Neural cell (in vitro differentiated cells): ENCODE measurements at regions not wholly inside any gene's neighbourhood (a gene's known extent, or its start where the extent isn't known, plus 50 kb on each side); places are given as distances from the start of the nearest gene placed in this dataset.

ENCODE experiments used
- CTCF ChIP-seq: fragments of 450-650 bp; IDR thresholded peaks from 2 replicates; pipeline ENCODE4 v1.5.1; 2014; ENCODE audit warnings: antibody characterized with exemption, mild to moderate bottlenecking, moderate library complexity; ENCODE audit not compliant: poor library complexity, severe bottlenecking
- EP300 ChIP-seq: fragments of 450-650 bp; conservative IDR thresholded peaks from 2 replicates; pipeline ENCODE4 v1.6.1; 2014; ENCODE audit warnings: antibody characterized with exemption, mild to moderate bottlenecking, moderate library complexity; ENCODE audit not compliant: poor library complexity, severe bottlenecking
- MXI1 ChIP-seq: fragments of 450-650 bp; conservative IDR thresholded peaks from 2 replicates; pipeline ENCODE4 v1.6.1; 2014; ENCODE audit warnings: antibody characterized with exemption, mild to moderate bottlenecking; ENCODE audit not compliant: poor library complexity, severe bottlenecking
- POLR2AphosphoS5 ChIP-seq: IDR thresholded peaks from 2 replicates; pipeline ENCODE4 v1.6.1; 2012
- REST ChIP-seq: IDR thresholded peaks from 2 replicates; pipeline ENCODE4 v1.6.1; 2012; ENCODE audit warnings: borderline replicate concordance
- SMC3 ChIP-seq: fragments of 450-650 bp; conservative IDR thresholded peaks from 2 replicates; pipeline ENCODE4 v1.6.1; 2014; ENCODE audit warnings: antibody characterized with exemption, mild to moderate bottlenecking, moderate library complexity; ENCODE audit not compliant: poor library complexity
- TAF1 ChIP-seq: IDR thresholded peaks from 2 replicates; pipeline ENCODE4 v1.6.1; 2012; ENCODE audit warnings: low read depth

GRCh38 chr11:112847568-112847967 is 113.7 kb upstream of the NCAM1 start:
- TF ChIP-seq EP300 (no peak), CTCF (no peak), POLR2AphosphoS5 (no peak), REST (no peak), SMC3 (no peak), MXI1 (no peak), TAF1 (no peak)
